ENCODE measurements at regions not wholly inside any gene's neighbourhood (a gene's known extent, or its start where the extent isn't known, plus 50 kb on each side); places are given as distances from the start of the nearest gene placed in this dataset.

- TF ChIP-seq CTCF (IDR thresholded peaks at IDR 0.05) (no peak), POLR2A (IDR thresholded peaks at IDR 0.05) (no peak)
These were observed 133.0 kb downstream of the HRH4 start for GRCh38 chr18:24593401-24593800.

Data from uterus (tissue), 2 donors.